Tongue (tissue), 1 donor: ENCODE measurements at regions not wholly inside any gene's neighbourhood (a gene's known extent, or its start where the extent isn't known, plus 50 kb on each side); places are given as distances from the start of the nearest gene placed in this dataset.
"Not testable (repeated sequence)": the region's sequence is repeated elsewhere in the genome, so short reads cannot be mapped to it uniquely, and the experiment has no call there.

Experiments used
- DNase-seq: peaks from one replicate; pipeline ENCODE4 v3.0.0-alpha.2; 2015

DNA sequence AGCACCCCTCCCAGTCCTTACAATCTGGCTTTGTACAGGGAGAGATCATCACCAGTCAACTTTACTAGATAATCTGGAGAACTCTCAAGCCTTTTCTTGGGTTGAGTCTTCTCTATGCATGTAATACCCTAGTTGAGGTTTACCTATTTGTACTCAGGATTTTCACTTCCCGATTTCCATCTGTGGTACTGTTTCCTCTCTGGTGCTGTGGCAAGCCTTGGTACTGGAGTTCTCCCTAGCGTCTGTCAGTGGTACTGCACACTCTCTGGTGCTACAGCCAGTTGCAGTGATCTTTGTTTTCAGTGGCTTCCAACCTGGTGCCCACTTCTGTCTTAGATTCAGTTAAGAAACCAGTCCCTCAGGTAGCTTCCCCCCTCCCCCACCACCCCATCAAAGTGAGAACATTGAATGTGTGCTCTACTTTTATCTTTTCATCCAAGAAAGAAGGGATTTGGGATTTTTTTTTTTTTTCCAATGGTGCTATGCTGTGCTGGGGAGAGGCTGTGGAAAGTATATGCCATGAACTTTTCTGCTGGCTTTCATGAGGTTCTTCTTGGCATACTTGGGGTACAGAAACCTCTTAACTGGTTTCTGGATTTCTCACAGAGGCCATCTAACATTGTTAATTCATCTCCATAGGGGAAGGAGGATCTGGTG lies 69.4 kb upstream of the EVL start:
- DNase-seq: peak; percentile 36

DNA sequence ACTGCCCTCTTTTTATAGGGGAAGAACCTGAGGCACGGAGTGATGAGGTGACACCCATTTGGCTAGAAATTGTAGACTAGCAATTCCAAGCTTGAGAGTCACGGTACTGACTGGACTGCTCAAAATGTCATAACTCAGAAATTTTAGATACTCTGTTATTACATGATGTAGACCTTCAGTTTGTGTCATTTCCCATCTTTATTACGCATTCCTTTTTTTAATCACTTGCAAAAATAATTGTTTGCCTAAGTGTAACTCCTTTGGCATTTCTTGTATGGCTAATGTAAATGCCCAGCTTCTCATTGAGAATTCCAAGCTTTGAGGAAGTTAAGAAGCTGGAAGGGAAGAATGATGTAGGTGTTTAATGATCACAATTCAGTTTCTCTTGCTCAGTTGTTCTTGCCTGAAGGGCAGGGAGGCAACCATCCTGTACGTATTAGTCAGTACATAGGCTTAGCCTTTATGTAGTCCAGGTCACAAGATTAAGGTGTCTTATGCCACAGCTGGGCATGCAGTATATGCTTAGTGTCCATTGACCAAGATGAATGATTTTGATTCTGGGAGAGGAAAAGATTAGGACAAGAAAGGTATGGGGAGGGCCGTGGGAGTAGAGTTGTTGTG lies 68.2 kb upstream of the EVL start:
- DNase-seq: no peak

DNA sequence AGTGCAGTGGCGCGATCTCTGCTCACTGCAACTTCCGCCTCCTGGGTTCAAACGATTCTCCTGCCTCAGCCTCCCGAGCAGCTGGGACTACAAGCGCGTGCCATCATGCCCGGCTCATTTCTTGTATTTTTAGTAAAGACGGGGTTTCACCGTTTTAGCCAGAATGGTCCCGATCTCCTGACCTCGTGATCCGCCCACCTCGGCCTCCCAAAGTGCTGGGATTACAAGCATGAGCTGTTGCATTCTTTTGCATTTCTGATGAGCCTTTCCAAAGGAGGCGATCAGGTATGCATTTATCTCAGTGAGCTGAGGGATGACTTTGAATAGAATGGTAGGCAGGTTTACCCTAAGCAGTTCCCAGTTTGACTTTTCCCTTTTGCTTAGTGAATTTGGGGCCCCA lies 64.8 kb upstream of the EVL start:
- not testable (repeated sequence) for DNase-seq

GRCh38 chr14:100004392-100004791 lies 60.8 kb upstream of the EVL start:
- DNase-seq: no peak

DNA sequence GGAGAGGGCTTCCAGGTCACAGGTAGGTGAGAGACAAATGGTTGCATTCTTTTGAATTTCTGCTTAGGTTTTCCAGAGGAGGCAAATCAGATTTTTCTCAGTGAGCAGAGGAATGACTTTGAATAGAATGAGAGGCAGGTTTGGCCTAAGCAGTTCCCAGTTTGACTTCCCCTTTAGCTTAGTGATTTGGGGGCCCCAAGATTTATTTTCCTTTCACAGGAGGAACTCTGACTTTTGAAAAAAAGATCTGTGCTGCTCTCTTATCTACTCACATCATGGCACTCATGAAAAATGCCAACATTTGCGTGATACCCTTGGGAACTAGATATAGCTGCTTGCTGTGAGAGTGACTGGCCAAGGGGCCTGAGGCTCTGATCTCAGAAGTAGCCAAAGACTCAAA lies 58.0 kb upstream of the EVL start:
- DNase-seq: no peak

- DNase-seq: not testable (repeated sequence)
Observed at GRCh38 chr14:100009802-100010201, 55.4 kb upstream of the EVL start.

GRCh38 chr14:100010679-100011078 lies 54.5 kb upstream of the EVL start:
- no peak for DNase-seq

GRCh38 chr14:100011628-100012325 lies 53.4 kb upstream of the EVL start:
- DNase-seq: no peak

GRCh38 chr14:100012478-100013327 lies 52.5 kb upstream of the EVL start:
- no peak for DNase-seq

DNA sequence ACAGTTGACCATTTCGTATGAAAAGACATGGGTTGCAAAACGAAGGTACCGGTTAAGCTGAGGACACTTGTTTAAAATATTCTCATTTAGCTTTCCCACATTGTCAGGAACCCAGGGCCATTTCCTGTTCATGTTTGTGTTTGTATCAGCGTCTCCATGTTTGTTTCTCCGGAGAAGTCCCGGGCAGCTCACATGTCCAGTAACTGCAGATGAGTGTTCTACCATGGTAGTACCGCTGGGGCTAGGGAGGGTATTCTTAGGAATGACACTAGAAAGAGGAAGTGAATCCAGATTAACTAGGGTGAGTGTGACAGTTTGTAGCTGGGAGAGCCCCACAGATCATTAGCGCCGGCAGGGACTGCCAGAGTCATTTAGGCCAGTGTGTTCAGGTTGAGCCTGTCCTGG lies 50.0 kb upstream of the EVL start:
- no peak for DNase-seq
